Right lobe of liver (tissue), 6 donors: ENCODE measurements at regions not wholly inside any gene's neighbourhood (a gene's known extent, or its start where the extent isn't known, plus 50 kb on each side); places are given as distances from the start of the nearest gene placed in this dataset.

Source experiments
- ATAC-seq, 4 donors: fragments of 200-7000 bp; cut with Tn5 transposase; one replicate each; pipeline ENCODE4 v1.9.1; 2020; ENCODE audit warnings: mild to moderate bottlenecking in 4 of 4, moderate library complexity in 4 of 4
- DNase-seq, 3 donors: peaks; one replicate each; pipeline ENCODE4 v3.0.0-alpha.2; 2020
- H3K27ac ChIP-seq, 3 donors: fragments of 200-600 bp; one replicate each; pipeline ENCODE4 v1.8.0; 2022
- H3K27me3 ChIP-seq, 2 donors: fragments of 200-600 bp; one replicate each; pipeline ENCODE4 v1.8.0; 2022
- H3K36me3 ChIP-seq, 4 donors: fragments of 200-600 bp; sonication (generic) in 1 of 4; one replicate each; pipeline versions ENCODE4 v1.5.1 to v1.8.0; 2017 to 2022; ENCODE audit warnings: control low read depth in 1 of 4
- H3K4me1 ChIP-seq, 4 donors: fragments of 200-600 bp; sonication (generic) in 1 of 4; one replicate each; pipeline versions ENCODE4 v1.5.1 to v1.8.0; 2017 to 2022; ENCODE audit warnings: control low read depth in 1 of 4
- H3K4me3 ChIP-seq, 3 donors: fragments of 200-600 bp; one replicate each; pipeline ENCODE4 v1.8.0; 2022
- H3K9me3 ChIP-seq, 4 donors: fragments of 200-600 bp; sonication (generic) in 1 of 4; one replicate each; pipeline versions ENCODE4 v1.5.1 to v1.8.0; 2017 to 2022; ENCODE audit warnings: control low read depth in 1 of 4
- CTCF ChIP-seq, 4 donors: fragments of 200-600 bp in 3 of 4; fragments of 450-650 bp in 1 of 4; IDR thresholded peaks; one replicate each; pipeline versions ENCODE4 v1.5.1 to v1.8.0; 2016 to 2022; ENCODE audit warnings: antibody characterized with exemption in 4 of 4, mild to moderate bottlenecking in 2 of 4
- POLR2A ChIP-seq: fragments of 450-650 bp; IDR thresholded peaks from one replicate; pipeline ENCODE4 v1.6.1; 2017; ENCODE audit warnings: antibody characterized with exemption, mild to moderate bottlenecking
- WGBS: methylation state at CpG from one replicate; pipeline ENCODE4 v1.1.6; 2018; ENCODE audit warnings: low coverage, low lambda C conversion rate; ENCODE audit not compliant: insufficient coverage; ENCODE audit errors: missing lambda C conversion rate; 5-methylcytosine and 5-hydroxymethylcytosine counted together
- intact Hi-C, 2 donors: fragments of 100-400 bp; cut with DNase I; formaldehyde crosslinking; loops; one replicate each; pipeline versions ENCODE4 v1.11.2 to v1.14.1; 2022
- donor health status: DM: no; HTN: yes; CAD: no.
- donor health status: DM: no; HTN: no; CAD: no.
- donor health status: DM: no; HTN: no; CAD: no.
- donor health status: DM: no; HTN: yes; CAD: no.
- donor health status: DM: no; HTN: yes; CAD: no.

- Histone ChIP-seq H3K9me3 (no peaks in the 10 kb centered on the region), H3K4me3 (no peak overlapping the region), H3K4me1 (no peaks in the 10 kb centered on the region), H3K27me3 (no peaks in the 10 kb centered on the region), H3K27ac (no peak overlapping the region), H3K36me3 (no peaks in the 10 kb centered on the region)
- TF ChIP-seq CTCF (IDR thresholded peaks at IDR 0.05) = no peak
- TF ChIP-seq POLR2A = no peak
- 67% methylated on average over 3 of the region's 3 CpGs for WGBS
- intact Hi-C loops = no loop called here
- DNase-seq = no peak
- no peak for ATAC-seq
Observed at GRCh38 chr2:220528180-220528675, 900.8 kb downstream of the SLC4A3 start.

GRCh38 chr2:220531216-220531615, 903.8 kb downstream of the SLC4A3 start:
- no CpG with 5 or more reads among the region's 1 CpG for WGBS
- Histone ChIP-seq H3K36me3 (no peaks in the 10 kb centered on the region), H3K27ac (no peak overlapping the region), H3K4me3 (no peak overlapping the region), H3K27me3 (no peaks in the 10 kb centered on the region), H3K4me1 (no peaks in the 10 kb centered on the region), H3K9me3 (no peaks in the 10 kb centered on the region)
- intact Hi-C loops = no loop called here
- no peak for DNase-seq
- ATAC-seq = no peak
- no peak for TF ChIP-seq CTCF (IDR thresholded peaks at IDR 0.05)
- TF ChIP-seq POLR2A = no peak

- intact Hi-C loops = no loop called here
- 15% methylated on average over 2 of the region's 2 CpGs for WGBS
Observed at GRCh38 chr2:220533485-220533884, 906.1 kb downstream of the SLC4A3 start.

GRCh38 chr2:220539481-220539880, 912.1 kb downstream of the SLC4A3 start:
- intact Hi-C loops = no loop called here
- WGBS = 36% methylated on average over 4 of the region's 5 CpGs
- ATAC-seq = no peak
- no peak for TF ChIP-seq POLR2A
- TF ChIP-seq CTCF (IDR thresholded peaks at IDR 0.05) = no peak
- Histone ChIP-seq H3K36me3 (no peaks in the 10 kb centered on the region), H3K27ac (no peak overlapping the region), H3K4me1 (no peaks in the 10 kb centered on the region), H3K9me3 (no peaks in the 10 kb centered on the region), H3K27me3 (no peaks in the 10 kb centered on the region), H3K4me3 (no peak overlapping the region)
- no peak for DNase-seq

More at GRCh38 chr2:220533485-220533884, 906.1 kb downstream of the SLC4A3 start:
- H3K27me3 ChIP-seq = no peaks in the 10 kb centered on the region
- H3K9me3 ChIP-seq = no peaks in the 10 kb centered on the region
- TF ChIP-seq POLR2A (no peak), CTCF (IDR thresholded peaks at IDR 0.05) (peak in 2 of 4 donors; percentile 8 to 21)
- no peak overlapping the region for H3K4me3 ChIP-seq
- ATAC-seq (peak; percentile 35 to 88 (median 54)), DNase-seq (peak in 1 of 3 donors; percentile 20)
- no peaks in the 10 kb centered on the region for H3K36me3 ChIP-seq
- H3K4me1 ChIP-seq = no peaks in the 10 kb centered on the region
- no peak overlapping the region for H3K27ac ChIP-seq

GRCh38 chr2:220544049-220544448, 916.6 kb downstream of the SLC4A3 start:
- intact Hi-C loops = no loop called here
- no peak for ATAC-seq
- Histone ChIP-seq H3K4me3 (no peak overlapping the region), H3K4me1 (no peaks in the 10 kb centered on the region), H3K9me3 (no peaks in the 10 kb centered on the region), H3K27me3 (no peaks in the 10 kb centered on the region), H3K27ac (no peak overlapping the region), H3K36me3 (no peaks in the 10 kb centered on the region)
- TF ChIP-seq POLR2A (no peak), CTCF (IDR thresholded peaks at IDR 0.05) (no peak)
- DNase-seq = no peak
- WGBS = 17% methylated on average over 1 of the region's 1 CpG
